ENCODE measurements at regions not wholly inside any gene's neighbourhood (a gene's known extent, or its start where the extent isn't known, plus 50 kb on each side); places are given as distances from the start of the nearest gene placed in this dataset.

DNA sequence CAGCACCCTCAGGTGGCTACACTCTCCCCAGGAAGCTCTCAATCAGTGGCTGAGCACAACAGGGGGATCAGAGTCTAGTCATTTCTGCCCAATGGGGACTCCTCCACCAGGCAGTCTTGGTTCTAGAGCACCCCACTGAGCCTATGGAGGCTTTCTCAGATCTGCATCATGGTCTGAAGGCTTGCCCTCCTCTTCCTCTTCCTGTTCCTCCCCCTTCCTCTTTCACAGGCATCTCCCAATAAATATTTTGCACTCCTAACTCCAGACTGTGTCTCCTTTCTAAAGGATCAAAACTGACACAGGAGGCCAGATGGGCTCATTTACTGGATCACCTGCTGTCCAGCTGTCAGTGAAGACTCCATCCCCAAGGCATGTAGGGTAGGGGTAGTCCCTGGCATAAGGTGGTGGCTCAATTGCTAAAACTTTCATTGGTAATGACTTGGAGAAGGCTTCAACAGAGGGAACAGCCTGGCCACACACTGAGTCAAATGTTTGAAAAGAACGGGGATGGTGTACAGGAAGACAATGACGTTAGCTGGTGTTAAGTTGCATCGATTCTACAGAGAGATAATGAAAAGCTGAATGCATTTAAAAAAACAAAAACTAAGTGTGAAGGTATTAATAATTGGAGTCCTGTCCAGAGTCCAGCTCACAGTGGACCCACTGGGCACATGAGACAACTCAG lies 84.2 kb upstream of the SLC2A1 start:
- no peaks in the 10 kb centered on the region for H3K9me3 ChIP-seq
- H3K27ac ChIP-seq: no peak overlapping the region
- no peak for ATAC-seq
- H3K4me2 ChIP-seq: no peak overlapping the region
- H3K4me1 ChIP-seq: peaks cover 4% of the 10 kb centered on the region; the same call in 1 of the 3 replicates
- TF ChIP-seq ZSCAN20 (CRISPR knock-in tag; IDR thresholded peaks at IDR 0.05) (no peak), FOXS1 (CRISPR knock-in tag; IDR thresholded peaks at IDR 0.05) (no peak), NFE2L2 (conservative IDR thresholded peaks at IDR 0.05; ENCODE audit: low read length) (no peak), GATA3 (IDR thresholded peaks at IDR 0.05; ENCODE audit: borderline replicate concordance) (no peak), MYC (IDR thresholded peaks at IDR 0.05; ENCODE audit: borderline replicate concordance, low read length) (no peak)
- TF ChIP-seq, protein P1, sequence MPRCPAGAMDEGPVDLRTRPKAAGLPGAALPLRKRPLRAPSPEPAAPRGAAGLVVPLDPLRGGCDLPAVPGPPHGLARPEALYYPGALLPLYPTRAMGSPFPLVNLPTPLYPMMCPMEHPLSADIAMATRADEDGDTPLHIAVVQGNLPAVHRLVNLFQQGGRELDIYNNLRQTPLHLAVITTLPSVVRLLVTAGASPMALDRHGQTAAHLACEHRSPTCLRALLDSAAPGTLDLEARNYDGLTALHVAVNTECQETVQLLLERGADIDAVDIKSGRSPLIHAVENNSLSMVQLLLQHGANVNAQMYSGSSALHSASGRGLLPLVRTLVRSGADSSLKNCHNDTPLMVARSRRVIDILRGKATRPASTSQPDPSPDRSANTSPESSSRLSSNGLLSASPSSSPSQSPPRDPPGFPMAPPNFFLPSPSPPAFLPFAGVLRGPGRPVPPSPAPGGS (IDR thresholded peaks at IDR 0.05): no peak
- TF ChIP-seq, protein P2, sequence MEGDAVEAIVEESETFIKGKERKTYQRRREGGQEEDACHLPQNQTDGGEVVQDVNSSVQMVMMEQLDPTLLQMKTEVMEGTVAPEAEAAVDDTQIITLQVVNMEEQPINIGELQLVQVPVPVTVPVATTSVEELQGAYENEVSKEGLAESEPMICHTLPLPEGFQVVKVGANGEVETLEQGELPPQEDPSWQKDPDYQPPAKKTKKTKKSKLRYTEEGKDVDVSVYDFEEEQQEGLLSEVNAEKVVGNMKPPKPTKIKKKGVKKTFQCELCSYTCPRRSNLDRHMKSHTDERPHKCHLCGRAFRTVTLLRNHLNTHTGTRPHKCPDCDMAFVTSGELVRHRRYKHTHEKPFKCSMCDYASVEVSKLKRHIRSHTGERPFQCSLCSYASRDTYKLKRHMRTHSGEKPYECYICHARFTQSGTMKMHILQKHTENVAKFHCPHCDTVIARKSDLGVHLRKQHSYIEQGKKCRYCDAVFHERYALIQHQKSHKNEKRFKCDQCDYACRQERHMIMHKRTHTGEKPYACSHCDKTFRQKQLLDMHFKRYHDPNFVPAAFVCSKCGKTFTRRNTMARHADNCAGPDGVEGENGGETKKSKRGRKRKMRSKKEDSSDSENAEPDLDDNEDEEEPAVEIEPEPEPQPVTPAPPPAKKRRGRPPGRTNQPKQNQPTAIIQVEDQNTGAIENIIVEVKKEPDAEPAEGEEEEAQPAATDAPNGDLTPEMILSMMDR (IDR thresholded peaks at IDR 0.05): no peak
- WGBS (ENCODE audit: missing lambda C conversion rate): 97% methylated on average over 3 of the region's 3 CpGs
- H3K4me3 ChIP-seq: no peak overlapping the region
- DNase-seq (ENCODE audit: low read depth in 1 of 2, low spot score in 1 of 2): no peak
- FAIRE-seq: no peak
- ChIA-PET POLR2A (no interaction called here), CTCF (interaction anchor here (0.7 to 1.7 kb wide), 3 partner anchors 30 to 130 kb away, joined by 3 to 9 read pairs (median 3); no protein-coding TSS in a partner anchor)

DNA sequence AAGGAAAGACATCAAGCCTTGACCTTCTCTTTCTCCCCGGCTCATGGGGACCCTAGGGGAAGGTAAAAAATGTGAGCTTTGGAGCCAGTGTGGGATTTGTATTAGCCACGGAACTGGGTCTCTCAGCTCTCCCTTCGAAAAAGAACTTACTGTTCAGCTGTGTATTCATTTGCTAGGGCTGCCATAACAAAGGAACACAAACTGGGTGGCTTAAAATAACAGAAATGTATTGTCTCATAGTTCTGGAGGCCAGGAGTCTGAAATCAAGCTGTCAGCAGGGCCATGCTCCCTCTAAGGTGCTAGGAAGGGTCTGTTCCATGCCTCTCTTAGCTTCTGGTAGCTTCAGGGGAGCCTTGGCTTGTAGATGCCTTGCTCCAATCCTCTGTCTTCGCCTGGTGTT lies 83.5 kb upstream of the SLC2A1 start:
- no peak for FAIRE-seq
- ChIA-PET CTCF (interaction anchor here (0.7 to 1.7 kb wide), 2 partner anchors 31 to 63 kb away, joined by 3 to 9 read pairs; no protein-coding TSS in a partner anchor), POLR2A (no interaction called here)
- no peak for ATAC-seq
- Histone ChIP-seq H3K4me2 (no peak overlapping the region), H3K27ac (no peak overlapping the region), H3K4me1 (peaks cover 4% of the 10 kb centered on the region; the same call in 1 of the 3 replicates), H3K4me3 (no peak overlapping the region), H3K9me3 (no peaks in the 10 kb centered on the region)
- WGBS (ENCODE audit: missing lambda C conversion rate): 86% methylated on average over 4 of the region's 4 CpGs
- TF ChIP-seq HDAC2 (IDR thresholded peaks at IDR 0.05) (no peak), FOSL2 (IDR thresholded peaks at IDR 0.05) (no peak), FOSL2 (CRISPR knock-in tag; IDR thresholded peaks at IDR 0.05) (no peak), EP300 (IDR thresholded peaks at IDR 0.05) (no peak), EHF (CRISPR knock-in tag; IDR thresholded peaks at IDR 0.05) (no peak), TP53 (CRISPR knock-in tag; IDR thresholded peaks at IDR 0.05) (no peak), GATA3 (IDR thresholded peaks at IDR 0.05; ENCODE audit: borderline replicate concordance) (no peak)
- TF ChIP-seq, protein P3, sequence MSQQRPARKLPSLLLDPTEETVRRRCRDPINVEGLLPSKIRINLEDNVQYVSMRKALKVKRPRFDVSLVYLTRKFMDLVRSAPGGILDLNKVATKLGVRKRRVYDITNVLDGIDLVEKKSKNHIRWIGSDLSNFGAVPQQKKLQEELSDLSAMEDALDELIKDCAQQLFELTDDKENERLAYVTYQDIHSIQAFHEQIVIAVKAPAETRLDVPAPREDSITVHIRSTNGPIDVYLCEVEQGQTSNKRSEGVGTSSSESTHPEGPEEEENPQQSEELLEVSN (IDR thresholded peaks at IDR 0.05; ENCODE audit: borderline replicate concordance, low read depth): no peak
- TF ChIP-seq, protein P4, sequence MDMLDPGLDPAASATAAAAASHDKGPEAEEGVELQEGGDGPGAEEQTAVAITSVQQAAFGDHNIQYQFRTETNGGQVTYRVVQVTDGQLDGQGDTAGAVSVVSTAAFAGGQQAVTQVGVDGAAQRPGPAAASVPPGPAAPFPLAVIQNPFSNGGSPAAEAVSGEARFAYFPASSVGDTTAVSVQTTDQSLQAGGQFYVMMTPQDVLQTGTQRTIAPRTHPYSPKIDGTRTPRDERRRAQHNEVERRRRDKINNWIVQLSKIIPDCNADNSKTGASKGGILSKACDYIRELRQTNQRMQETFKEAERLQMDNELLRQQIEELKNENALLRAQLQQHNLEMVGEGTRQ (IDR thresholded peaks at IDR 0.05): no peak
- TF ChIP-seq, protein P5, sequence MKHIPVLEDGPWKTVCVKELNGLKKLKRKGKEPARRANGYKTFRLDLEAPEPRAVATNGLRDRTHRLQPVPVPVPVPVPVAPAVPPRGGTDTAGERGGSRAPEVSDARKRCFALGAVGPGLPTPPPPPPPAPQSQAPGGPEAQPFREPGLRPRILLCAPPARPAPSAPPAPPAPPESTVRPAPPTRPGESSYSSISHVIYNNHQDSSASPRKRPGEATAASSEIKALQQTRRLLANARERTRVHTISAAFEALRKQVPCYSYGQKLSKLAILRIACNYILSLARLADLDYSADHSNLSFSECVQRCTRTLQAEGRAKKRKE (CRISPR knock-in tag; IDR thresholded peaks at IDR 0.05; ENCODE audit: low read depth): no peak
- TF ChIP-seq, protein P6, sequence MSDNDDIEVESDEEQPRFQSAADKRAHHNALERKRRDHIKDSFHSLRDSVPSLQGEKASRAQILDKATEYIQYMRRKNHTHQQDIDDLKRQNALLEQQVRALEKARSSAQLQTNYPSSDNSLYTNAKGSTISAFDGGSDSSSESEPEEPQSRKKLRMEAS (IDR thresholded peaks at IDR 0.05): no peak
- TF ChIP-seq, protein P7, sequence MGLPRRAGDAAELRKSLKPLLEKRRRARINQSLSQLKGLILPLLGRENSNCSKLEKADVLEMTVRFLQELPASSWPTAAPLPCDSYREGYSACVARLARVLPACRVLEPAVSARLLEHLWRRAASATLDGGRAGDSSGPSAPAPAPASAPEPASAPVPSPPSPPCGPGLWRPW (IDR thresholded peaks at IDR 0.05): no peak
- DNase-seq (ENCODE audit: low read depth in 1 of 2, low spot score in 1 of 2): no peak
